SK-N-SH treated with all-trans-retinoic acid at 6 μM for 48 hours (cell line): ENCODE measurements at regions not wholly inside any gene's neighbourhood (a gene's known extent, or its start where the extent isn't known, plus 50 kb on each side); places are given as distances from the start of the nearest gene placed in this dataset.

Experiments
- ATAC-seq: fragments of 200-7000 bp; cut with Tn5 transposase; 3 replicates; pipeline ENCODE4 v1.9.1; 2020; ENCODE audit warnings: mild to moderate bottlenecking, moderate library complexity
- BACH2 ChIP-seq: fragments of 250-450 bp; sonication (Bioruptor Pico); IDR thresholded peaks from 2 replicates; pipeline ENCODE4 v1.9.0; 2021; ENCODE audit warnings: mild to moderate bottlenecking, borderline replicate concordance
- CSDC2 ChIP-seq: fragments of 250-450 bp; sonication (Bioruptor Pico); IDR thresholded peaks from 2 replicates; pipeline ENCODE4 v1.5.0; 2020; ENCODE audit warnings: mild to moderate bottlenecking, moderate library complexity
- CSRNP3 ChIP-seq: fragments of 250-450 bp; sonication (Bioruptor Pico); IDR thresholded peaks from 2 replicates; pipeline ENCODE4 v1.5.1; 2021; ENCODE audit warnings: mild to moderate bottlenecking, moderate library complexity
- ESRRG ChIP-seq: fragments of 250-450 bp; sonication (Bioruptor Pico); IDR thresholded peaks from 2 replicates; pipeline ENCODE4 v1.6.1; 2021; ENCODE audit warnings: mild to moderate bottlenecking
- GLIS3 ChIP-seq: fragments of 250-450 bp; sonication (Bioruptor Pico); IDR thresholded peaks from 2 replicates; pipeline ENCODE4 v1.5.0; 2020; ENCODE audit warnings: mild to moderate bottlenecking, moderate library complexity
- ISL1 ChIP-seq: fragments of 250-450 bp; sonication (Bioruptor Pico); IDR thresholded peaks from 2 replicates; pipeline ENCODE4 v2.1.2; 2022; ENCODE audit warnings: mild to moderate bottlenecking, moderate library complexity
- OSR1 ChIP-seq: fragments of 250-450 bp; sonication (Bioruptor Pico); IDR thresholded peaks from 2 replicates; pipeline ENCODE4 v1.8.0; 2022; ENCODE audit warnings: moderate library complexity, mild to moderate bottlenecking, inconsistent platforms
- PATZ1 ChIP-seq: fragments of 250-450 bp; sonication (Bioruptor Pico); IDR thresholded peaks from 2 replicates; pipeline ENCODE4 v1.8.0; 2020; ENCODE audit warnings: mild to moderate bottlenecking, moderate library complexity, borderline replicate concordance
- PPARA ChIP-seq: fragments of 250-450 bp; sonication (Bioruptor Pico); IDR thresholded peaks from 2 replicates; pipeline ENCODE4 v1.5.0; 2020; ENCODE audit warnings: mild to moderate bottlenecking, borderline replicate concordance
- RARB ChIP-seq: fragments of 250-450 bp; sonication (Bioruptor Pico); IDR thresholded peaks from 2 replicates; pipeline ENCODE4 v1.8.0; 2021; ENCODE audit warnings: mild to moderate bottlenecking, moderate library complexity
- SNAI2 ChIP-seq: fragments of 250-450 bp; sonication (Bioruptor Pico); IDR thresholded peaks from 2 replicates; pipeline ENCODE4 v1.5.0; 2020; ENCODE audit warnings: mild to moderate bottlenecking, moderate library complexity
- TCF4 ChIP-seq: fragments of 250-450 bp; sonication (Bioruptor Pico); IDR thresholded peaks from 2 replicates; pipeline ENCODE4 v1.8.0; 2021; ENCODE audit warnings: mild to moderate bottlenecking, moderate library complexity, borderline replicate concordance
- TOX ChIP-seq: fragments of 250-450 bp; sonication (Bioruptor Pico); IDR thresholded peaks from 2 replicates; pipeline ENCODE4 v1.8.0; 2021; ENCODE audit warnings: mild to moderate bottlenecking, moderate library complexity, borderline replicate concordance
- ZC3H10 ChIP-seq: fragments of 250-450 bp; sonication (Bioruptor Pico); IDR thresholded peaks from 2 replicates; pipeline ENCODE4 v1.5.1; 2021; ENCODE audit warnings: mild to moderate bottlenecking, moderate library complexity
- ZFP3 ChIP-seq: fragments of 250-450 bp; sonication (Bioruptor Pico); IDR thresholded peaks from 2 replicates; pipeline ENCODE4 v1.5.0; 2020; ENCODE audit warnings: mild to moderate bottlenecking, moderate library complexity
- ZFP30 ChIP-seq: fragments of 450-650 bp; formaldehyde crosslinking; IDR thresholded peaks from 2 replicates; pipeline ENCODE4 v1.5.0; 2022; ENCODE audit warnings: mild to moderate bottlenecking, moderate library complexity
- ZNF565 ChIP-seq: fragments of 450-650 bp; formaldehyde crosslinking; conservative IDR thresholded peaks from 2 replicates; pipeline ENCODE4 v1.5.0; 2020; ENCODE audit warnings: low read depth, mild to moderate bottlenecking, moderate library complexity
- ZNF70 ChIP-seq: fragments of 450-650 bp; formaldehyde crosslinking; IDR thresholded peaks from 2 replicates; pipeline ENCODE4 v1.5.0; 2020; ENCODE audit warnings: mild to moderate bottlenecking, moderate library complexity
- ZNF8 ChIP-seq: fragments of 450-650 bp; formaldehyde crosslinking; IDR thresholded peaks from 2 replicates; pipeline ENCODE4 v1.5.0; 2020; ENCODE audit warnings: mild to moderate bottlenecking, moderate library complexity
- TF ChIP-seq, protein P1 (sequence below): fragments of 250-450 bp; sonication (Bioruptor Pico); IDR thresholded peaks from 2 replicates; pipeline ENCODE4 v1.8.0; 2021; ENCODE audit warnings: low read depth, mild to moderate bottlenecking, moderate library complexity, borderline replicate concordance
- TF ChIP-seq, protein P2 (sequence below): fragments of 250-450 bp; sonication (Bioruptor Pico); IDR thresholded peaks from 2 replicates; pipeline ENCODE4 v1.5.1; 2020; ENCODE audit warnings: low read depth, mild to moderate bottlenecking, moderate library complexity
- TF ChIP-seq, protein P3 (sequence below): fragments of 250-450 bp; sonication (Bioruptor Pico); IDR thresholded peaks from 2 replicates; pipeline ENCODE4 v1.5.0; 2020; ENCODE audit warnings: mild to moderate bottlenecking, moderate library complexity

GRCh38 chr2:118604811-118605210 is 242.6 kb downstream of the EN1 start:
- ATAC-seq = no peak
- TF ChIP-seq ISL1 = no peak
- no peak for TF ChIP-seq SNAI2
- TF ChIP-seq ZNF70 (CRISPR knock-in tag) = no peak
- TF ChIP-seq ESRRG (CRISPR knock-in tag) = no peak
- no peak for TF ChIP-seq GLIS3
- TF ChIP-seq, protein P1, sequence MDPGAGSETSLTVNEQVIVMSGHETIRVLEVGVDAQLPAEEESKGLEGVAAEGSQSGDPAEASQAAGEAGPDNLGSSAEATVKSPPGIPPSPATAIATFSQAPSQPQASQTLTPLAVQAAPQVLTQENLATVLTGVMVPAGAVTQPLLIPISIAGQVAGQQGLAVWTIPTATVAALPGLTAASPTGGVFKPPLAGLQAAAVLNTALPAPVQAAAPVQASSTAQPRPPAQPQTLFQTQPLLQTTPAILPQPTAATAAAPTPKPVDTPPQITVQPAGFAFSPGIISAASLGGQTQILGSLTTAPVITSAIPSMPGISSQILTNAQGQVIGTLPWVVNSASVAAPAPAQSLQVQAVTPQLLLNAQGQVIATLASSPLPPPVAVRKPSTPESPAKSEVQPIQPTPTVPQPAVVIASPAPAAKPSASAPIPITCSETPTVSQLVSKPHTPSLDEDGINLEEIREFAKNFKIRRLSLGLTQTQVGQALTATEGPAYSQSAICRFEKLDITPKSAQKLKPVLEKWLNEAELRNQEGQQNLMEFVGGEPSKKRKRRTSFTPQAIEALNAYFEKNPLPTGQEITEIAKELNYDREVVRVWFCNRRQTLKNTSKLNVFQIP (CRISPR knock-in tag) = no peak
- no peak for TF ChIP-seq PPARA (CRISPR knock-in tag)
- no peak for TF ChIP-seq ZC3H10 (CRISPR knock-in tag)
- no peak for TF ChIP-seq TCF4 (CRISPR knock-in tag)
- TF ChIP-seq OSR1 (CRISPR knock-in tag) = no peak
- TF ChIP-seq ZNF565 (CRISPR knock-in tag) = no peak
- no peak for TF ChIP-seq ZNF8 (CRISPR knock-in tag)
- TF ChIP-seq, protein P2, sequence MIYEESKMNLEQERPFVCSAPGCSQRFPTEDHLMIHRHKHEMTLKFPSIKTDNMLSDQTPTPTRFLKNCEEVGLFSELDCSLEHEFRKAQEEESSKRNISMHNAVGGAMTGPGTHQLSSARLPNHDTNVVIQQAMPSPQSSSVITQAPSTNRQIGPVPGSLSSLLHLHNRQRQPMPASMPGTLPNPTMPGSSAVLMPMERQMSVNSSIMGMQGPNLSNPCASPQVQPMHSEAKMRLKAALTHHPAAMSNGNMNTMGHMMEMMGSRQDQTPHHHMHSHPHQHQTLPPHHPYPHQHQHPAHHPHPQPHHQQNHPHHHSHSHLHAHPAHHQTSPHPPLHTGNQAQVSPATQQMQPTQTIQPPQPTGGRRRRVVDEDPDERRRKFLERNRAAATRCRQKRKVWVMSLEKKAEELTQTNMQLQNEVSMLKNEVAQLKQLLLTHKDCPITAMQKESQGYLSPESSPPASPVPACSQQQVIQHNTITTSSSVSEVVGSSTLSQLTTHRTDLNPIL (CRISPR knock-in tag) = no peak
- TF ChIP-seq TOX (CRISPR knock-in tag) = no peak
- TF ChIP-seq ZFP30 (CRISPR knock-in tag) = no peak

DNA sequence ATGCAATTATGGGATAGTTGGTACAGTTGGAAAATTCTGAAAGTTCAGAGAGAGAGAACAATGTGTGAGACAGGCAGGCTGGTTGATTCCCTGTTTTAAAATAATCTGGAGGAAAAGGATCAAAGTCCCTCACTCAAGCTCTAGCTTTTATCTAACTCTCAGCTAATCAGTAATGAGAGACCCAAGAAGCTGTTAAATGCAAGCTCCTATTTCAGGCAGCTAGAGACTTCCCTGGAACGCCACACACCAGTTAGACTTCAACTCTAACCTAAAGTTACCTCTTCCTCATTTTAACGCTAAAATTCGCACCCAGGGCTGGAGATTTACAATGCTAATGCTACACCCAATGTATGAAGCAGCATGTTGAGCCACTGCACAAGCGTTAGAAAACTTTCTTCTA is 243.1 kb downstream of the EN1 start:
- no peak for ATAC-seq
- TF ChIP-seq SNAI2 (no peak), TCF4 (CRISPR knock-in tag) (no peak), ISL1 (no peak), ZNF70 (CRISPR knock-in tag) (no peak)

DNA sequence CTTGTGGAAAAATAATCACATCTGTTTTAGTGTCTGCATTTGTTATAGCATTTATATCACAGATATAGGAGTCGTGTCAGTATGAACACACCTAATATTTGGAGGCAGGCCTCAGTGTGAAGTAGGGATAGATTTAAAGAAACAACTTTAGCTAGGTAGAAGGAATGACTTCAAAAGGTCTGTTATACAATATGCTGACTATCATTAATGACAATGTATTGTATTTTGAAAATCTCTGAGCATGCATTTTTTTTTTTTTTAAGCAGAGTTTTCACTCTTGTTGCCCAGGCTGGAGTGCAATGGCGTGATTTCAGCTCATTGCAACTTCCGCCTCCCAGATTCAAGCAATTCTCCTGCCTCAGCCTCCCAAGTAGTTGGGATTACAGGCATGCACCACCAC is 248.3 kb downstream of the EN1 start:
- TF ChIP-seq ZFP3 (CRISPR knock-in tag) (no peak), ZC3H10 (CRISPR knock-in tag) (no peak), ISL1 (no peak), ZNF565 (CRISPR knock-in tag) (no peak), SNAI2 (no peak), OSR1 (CRISPR knock-in tag) (no peak), ZNF70 (CRISPR knock-in tag) (no peak), BACH2 (no peak), RARB (CRISPR knock-in tag) (no peak), PATZ1 (CRISPR knock-in tag) (no peak), TOX (CRISPR knock-in tag) (no peak), GLIS3 (no peak), PPARA (CRISPR knock-in tag) (no peak), CSDC2 (no peak), ZFP30 (CRISPR knock-in tag) (no peak), TCF4 (CRISPR knock-in tag) (no peak), CSRNP3 (CRISPR knock-in tag) (no peak), ESRRG (CRISPR knock-in tag) (no peak)
- TF ChIP-seq, protein P3, sequence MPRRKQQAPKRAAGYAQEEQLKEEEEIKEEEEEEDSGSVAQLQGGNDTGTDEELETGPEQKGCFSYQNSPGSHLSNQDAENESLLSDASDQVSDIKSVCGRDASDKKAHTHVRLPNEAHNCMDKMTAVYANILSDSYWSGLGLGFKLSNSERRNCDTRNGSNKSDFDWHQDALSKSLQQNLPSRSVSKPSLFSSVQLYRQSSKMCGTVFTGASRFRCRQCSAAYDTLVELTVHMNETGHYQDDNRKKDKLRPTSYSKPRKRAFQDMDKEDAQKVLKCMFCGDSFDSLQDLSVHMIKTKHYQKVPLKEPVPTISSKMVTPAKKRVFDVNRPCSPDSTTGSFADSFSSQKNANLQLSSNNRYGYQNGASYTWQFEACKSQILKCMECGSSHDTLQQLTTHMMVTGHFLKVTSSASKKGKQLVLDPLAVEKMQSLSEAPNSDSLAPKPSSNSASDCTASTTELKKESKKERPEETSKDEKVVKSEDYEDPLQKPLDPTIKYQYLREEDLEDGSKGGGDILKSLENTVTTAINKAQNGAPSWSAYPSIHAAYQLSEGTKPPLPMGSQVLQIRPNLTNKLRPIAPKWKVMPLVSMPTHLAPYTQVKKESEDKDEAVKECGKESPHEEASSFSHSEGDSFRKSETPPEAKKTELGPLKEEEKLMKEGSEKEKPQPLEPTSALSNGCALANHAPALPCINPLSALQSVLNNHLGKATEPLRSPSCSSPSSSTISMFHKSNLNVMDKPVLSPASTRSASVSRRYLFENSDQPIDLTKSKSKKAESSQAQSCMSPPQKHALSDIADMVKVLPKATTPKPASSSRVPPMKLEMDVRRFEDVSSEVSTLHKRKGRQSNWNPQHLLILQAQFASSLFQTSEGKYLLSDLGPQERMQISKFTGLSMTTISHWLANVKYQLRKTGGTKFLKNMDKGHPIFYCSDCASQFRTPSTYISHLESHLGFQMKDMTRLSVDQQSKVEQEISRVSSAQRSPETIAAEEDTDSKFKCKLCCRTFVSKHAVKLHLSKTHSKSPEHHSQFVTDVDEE (CRISPR knock-in tag) = no peak
- TF ChIP-seq, protein P2 (CRISPR knock-in tag) = no peak
- TF ChIP-seq, all 23 proteins: peak for 0
- no peak for ATAC-seq
